ENCODE measurements at regions not wholly inside any gene's neighbourhood (a gene's known extent, or its start where the extent isn't known, plus 50 kb on each side); places are given as distances from the start of the nearest gene placed in this dataset.

- no peak for TF ChIP-seq CTCF (IDR thresholded peaks at IDR 0.05)
- no peak for TF ChIP-seq POLR2A (IDR thresholded peaks at IDR 0.05)
Observed at GRCh38 chr12:111160350-111161241, 208.3 kb downstream of the PHETA1 start.

Measured in ovary (tissue), 3 donors.